ENCODE measurements at regions not wholly inside any gene's neighbourhood (a gene's known extent, or its start where the extent isn't known, plus 50 kb on each side); places are given as distances from the start of the nearest gene placed in this dataset.

GRCh38 chr11:23318670-23319069 lies 458.4 kb upstream of the CCDC179 start:
- TF ChIP-seq, protein P1, sequence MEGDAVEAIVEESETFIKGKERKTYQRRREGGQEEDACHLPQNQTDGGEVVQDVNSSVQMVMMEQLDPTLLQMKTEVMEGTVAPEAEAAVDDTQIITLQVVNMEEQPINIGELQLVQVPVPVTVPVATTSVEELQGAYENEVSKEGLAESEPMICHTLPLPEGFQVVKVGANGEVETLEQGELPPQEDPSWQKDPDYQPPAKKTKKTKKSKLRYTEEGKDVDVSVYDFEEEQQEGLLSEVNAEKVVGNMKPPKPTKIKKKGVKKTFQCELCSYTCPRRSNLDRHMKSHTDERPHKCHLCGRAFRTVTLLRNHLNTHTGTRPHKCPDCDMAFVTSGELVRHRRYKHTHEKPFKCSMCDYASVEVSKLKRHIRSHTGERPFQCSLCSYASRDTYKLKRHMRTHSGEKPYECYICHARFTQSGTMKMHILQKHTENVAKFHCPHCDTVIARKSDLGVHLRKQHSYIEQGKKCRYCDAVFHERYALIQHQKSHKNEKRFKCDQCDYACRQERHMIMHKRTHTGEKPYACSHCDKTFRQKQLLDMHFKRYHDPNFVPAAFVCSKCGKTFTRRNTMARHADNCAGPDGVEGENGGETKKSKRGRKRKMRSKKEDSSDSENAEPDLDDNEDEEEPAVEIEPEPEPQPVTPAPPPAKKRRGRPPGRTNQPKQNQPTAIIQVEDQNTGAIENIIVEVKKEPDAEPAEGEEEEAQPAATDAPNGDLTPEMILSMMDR (IDR thresholded peaks at IDR 0.05), result no peak
- TF ChIP-seq POLR2A (IDR thresholded peaks at IDR 0.05), result no peak

Measured in esophagus squamous epithelium (tissue), 4 donors.